GM18873 (cell line): ENCODE measurements at regions not wholly inside any gene's neighbourhood (a gene's known extent, or its start where the extent isn't known, plus 50 kb on each side); places are given as distances from the start of the nearest gene placed in this dataset.
"Not testable (repeated sequence)": the region's sequence is repeated elsewhere in the genome, so short reads cannot be mapped to it uniquely, and the experiment has no call there.

Experiments
- ATAC-seq: cut with Tn5 transposase; IDR thresholded peaks from one replicate; pipeline ENCODE4 v1.9.1; 2021; ENCODE audit warnings: mild to moderate bottlenecking, moderate library complexity, moderate number of reproducible peaks; ENCODE audit not compliant: unreplicated experiment, low FRiP score

DNA sequence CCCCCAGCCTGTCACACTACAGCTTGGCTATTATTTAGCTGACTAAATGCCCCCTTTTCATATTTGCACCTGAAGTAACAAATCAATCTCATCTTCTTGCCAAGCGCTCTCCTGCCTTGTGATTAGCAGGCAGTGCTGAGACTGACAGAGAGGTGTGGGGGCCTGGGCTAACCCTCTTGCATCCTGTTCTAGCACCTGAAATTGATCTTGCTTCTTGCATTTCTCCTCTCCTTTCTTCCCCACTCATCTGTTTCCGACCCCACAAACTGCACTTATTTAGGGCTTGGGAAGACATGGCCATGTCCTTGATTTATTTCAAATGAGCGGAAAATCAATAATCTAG is 309.0 kb upstream of the PROK2 start:
- no peak for ATAC-seq

DNA sequence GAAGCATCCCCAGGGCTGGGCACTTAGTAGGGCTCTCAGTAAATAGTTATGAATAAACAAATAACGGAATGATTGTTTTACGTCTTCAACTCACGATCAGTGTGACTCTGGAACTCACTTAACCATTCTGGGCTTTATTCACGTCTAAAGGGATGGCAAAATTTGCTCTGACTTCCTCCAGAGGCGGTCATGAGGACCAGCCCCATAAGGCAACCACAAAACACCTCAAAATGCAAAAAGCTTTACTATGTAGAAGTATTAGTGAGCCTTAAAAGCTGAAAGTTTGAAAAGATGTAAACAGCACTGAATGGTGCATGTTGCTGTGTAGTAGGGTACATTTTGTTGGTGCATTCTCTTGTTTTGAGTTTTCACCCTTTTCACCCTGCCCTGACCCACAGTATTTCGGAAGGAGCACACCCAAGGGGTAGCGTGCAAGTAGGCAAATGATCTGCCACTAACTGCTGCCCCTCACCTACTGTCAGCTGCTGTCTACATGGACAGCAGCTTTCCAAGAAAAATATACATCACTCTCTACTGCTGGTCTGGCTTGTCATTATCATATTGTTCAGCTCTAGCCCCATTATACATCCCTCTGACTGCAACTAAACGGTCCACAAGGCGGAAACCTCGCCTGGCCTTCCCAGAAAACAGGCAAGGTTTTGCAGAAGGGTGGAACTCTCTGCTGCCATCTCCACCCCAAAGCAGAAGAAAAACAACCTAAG is 308.5 kb upstream of the PROK2 start:
- ATAC-seq, result peak; percentile 30

DNA sequence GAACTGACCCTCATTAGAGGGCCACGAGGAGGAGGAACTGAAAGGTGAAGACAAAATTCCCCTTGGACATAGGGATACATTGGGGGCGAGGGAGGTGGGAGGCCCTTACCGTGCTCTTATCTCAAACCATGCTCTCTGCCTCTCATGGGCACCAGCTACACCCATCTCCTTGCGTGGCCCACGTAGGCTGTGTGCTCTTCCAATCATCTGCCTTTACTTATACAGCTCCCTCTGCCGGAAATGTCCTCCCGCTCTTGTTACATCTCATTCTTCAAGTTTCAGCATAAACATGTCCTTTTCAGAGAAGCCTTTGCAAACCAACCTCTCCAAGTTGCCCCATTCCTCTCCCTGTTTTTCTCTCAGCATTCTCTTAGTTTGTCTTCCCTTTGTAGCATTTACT is 307.8 kb upstream of the PROK2 start:
- no peak for ATAC-seq

DNA sequence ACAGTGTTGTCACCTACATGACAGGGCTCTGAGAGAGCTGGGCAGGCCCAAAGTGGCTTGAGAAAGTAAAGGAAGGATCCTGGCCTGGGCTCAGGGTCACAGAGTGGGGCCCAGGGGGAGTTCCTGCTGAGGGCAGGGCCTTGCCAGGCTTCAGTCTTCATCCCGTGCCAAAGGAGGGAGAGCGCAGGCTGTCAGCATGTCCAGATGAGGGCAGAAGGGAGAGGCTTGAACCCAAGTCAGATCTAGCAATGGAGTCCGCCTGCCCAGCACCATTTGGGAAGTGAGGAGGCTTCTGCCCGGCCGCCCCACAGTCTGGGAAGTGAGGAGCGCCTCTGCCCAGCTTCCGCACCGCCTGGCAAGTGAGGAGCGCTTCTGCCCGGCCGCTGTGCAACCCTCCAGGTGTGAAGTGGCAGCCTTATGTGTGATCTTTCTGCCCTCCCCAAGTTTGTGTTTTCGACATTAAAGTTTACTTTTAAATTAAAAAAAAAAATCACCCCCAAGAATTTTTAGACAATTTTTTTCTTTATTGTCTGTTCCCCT is 303.6 kb upstream of the PROK2 start:
- no peak for ATAC-seq

DNA sequence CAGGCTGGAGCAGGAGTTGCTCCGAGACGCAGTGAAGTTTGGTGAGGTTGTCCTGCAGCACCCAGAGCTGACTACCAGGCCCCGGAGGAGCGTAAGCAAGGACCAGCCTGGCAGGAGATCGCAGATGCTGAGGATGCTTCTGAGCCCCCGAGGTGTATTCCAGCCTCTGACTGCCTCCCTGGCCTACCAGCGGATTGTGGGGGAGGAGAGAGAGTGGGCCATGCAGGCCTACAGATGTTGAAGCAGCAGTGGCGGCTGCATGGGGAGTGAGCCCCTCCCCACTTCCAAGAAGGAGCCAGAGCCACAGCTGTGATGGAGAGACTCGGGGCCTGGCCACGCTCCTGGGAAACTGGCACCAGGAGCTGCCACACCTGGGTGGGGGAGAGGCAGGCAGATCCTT is 302.5 kb upstream of the PROK2 start:
- ATAC-seq, result no peak

DNA sequence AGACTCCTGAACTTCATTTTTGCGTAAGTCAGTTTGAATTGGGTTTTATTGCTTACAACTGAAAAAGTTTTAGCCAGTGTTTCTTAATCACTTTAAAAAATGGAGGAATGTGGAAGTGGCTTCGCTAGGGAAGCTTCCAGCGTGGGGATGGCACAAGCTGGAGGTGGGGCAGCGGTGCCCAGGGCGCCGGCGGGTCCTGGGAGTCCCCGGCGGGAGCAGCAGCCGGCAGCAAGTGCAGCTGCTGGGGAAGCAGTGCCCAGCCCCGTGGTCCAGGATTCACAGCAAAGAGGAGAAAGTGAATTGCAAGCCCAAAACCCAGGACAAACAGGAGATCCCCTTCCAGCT is 301.8 kb upstream of the PROK2 start:
- no peak for ATAC-seq

DNA sequence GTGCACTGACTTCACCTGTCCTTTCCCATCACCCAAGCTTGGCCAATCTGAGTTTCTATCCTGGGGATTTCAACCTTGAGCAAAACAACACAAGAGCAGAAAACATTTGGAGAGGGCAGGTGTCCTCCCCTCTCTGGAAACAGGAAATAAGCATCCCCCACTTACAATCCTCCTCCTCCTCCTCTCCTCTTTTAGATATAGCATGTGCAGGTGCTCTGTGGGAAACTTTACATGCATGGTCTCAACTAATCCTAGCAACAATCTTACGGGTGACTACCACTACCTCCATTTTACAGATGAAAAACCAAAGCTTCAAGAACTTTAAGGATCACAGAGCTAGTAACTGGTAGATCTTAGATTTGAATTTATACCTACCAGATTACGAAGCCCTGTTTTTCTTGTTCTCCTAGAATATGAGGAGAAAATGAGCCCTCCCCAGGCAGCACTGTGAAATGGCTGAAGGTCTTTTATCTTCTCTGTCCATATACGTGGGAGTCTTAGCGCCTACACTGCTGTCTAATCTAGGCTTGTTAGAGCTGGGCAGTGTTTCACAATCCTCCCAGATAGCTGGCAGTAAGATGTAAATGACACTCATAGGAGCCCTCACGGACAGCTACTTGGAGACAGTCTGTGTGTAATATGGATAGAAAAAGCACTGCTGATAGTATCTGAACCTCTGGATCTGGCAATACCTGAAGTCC is 301.2 kb upstream of the PROK2 start:
- ATAC-seq, result no peak

DNA sequence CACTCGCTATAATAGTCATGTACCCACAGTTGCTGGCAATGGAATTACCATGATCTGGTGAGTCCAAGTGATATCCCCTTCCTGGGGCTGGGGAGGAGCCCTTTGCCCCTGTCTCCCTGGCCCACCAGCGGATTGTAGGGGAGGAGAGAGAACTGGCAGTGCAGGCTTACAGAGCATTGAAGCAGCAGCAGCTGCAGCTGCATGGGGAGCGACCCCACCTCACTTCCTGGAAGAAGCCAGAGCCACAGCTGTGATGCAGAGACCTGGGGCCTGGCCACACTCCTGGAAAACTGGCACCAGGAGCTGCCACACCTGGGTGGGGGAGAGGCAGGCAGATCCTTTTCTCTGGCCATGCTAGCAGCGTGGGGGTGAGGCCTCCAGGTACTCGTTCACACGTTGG is 300.1 kb upstream of the PROK2 start:
- no peak for ATAC-seq

DNA sequence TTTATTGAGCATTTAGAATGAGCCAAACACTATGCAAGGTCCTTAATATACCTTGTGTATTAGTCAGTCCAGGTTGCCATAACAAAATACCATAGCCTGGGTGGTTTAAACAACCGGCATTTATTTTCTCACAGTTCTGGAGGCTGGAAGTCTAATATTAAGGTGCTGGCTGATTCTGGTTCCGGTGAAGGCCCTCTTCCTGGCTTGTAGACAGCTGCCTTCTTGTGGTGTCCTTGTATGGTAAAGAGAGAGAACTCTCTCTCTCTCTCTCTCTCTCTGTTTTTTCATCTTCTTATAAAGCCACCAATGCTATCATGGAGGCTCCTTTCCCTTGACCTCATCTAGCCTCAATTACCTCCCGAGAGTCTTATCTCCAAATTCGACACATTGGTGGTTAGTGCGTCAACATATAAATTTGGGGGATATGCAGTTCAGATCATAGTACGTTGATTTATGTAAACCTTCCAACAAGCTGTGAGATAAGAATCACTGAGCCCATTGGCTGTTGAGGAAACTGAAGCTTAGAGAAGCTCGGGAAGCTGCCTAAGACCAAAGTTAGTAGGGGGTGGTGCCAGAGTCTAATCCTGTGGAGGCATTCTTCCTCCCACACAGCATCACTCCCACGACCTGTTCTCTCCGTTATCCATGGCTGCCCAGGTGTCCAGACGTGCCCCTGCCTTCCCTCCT is 298.0 kb upstream of the PROK2 start:
- ATAC-seq, result no peak

DNA sequence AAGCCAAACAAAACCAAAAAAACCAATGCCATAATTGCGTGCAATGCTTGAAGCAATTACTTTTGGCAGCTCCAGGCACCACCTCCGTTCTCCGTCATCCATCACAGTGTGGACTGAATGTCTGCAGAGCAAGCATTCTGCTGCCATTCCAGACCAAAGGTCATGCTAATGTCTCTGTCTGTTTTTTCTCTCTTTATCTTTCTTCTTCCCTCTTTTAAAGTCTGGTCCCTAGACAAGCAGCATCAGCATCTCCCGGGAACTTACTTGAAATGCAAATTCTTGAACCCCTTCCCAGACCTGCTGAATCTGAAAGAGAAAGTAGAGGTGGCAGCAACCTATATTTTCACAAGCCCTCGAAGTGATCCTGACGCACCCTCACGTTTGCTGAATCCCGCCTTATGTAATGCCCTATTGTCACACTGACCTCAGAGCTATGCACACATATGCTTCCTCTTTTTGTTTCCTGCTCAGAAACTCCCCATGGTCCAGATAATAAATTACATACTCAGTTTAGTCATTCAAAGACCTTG is 297.3 kb upstream of the PROK2 start:
- peak; percentile 57 for ATAC-seq

DNA sequence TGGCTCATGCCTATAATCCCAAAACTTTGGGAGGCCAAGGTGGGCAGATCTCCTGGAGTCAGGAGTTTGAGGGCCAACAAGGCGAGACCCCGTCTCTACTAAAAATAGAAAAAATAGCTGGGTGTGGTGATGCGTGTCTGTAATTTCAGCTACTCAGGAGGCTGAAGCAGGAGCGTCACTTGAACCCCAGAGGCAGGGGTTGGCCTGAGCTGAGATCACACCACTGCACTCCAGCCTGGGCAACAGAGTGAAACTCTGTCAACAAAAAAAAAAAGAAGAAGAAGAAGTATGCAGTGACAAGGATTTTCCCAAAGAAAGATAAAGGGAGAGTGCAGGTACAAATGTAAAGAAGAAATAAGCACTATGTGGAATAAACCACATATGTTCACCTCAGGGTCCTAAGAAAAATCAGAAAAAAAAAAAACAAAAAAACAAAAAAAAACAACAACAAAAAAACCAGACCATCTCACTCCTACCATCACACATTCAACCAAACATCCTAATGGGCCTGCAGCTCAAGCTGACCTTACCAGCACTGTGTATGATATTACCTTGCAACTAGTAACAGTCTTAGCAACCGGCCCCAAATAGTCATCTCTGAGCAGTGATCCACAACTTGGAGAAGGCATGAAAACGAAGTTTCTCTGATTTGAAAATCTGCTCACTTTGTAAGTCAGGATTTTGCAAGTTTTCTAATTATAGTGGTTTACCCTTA is 296.7 kb upstream of the PROK2 start:
- no peak for ATAC-seq

DNA sequence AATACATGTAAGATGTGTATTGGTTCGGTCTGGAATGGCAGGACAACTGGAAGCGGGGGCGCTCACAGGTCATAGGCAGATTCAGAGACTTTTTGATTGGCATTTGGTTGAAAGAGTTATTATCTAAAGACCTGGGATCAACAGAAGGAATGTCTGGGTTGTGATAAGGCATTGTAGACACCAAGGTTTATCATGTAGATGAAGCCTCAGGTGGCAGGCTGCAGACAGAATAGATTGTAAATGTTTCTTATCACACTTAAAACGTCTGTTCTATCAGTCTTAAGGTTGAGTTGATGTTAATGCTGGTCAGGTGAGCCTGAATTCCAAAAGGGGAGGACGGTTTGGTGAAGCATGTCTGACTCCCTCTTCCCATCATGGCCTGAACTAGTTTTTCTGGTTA is 295.9 kb upstream of the PROK2 start:
- ATAC-seq, result no peak

DNA sequence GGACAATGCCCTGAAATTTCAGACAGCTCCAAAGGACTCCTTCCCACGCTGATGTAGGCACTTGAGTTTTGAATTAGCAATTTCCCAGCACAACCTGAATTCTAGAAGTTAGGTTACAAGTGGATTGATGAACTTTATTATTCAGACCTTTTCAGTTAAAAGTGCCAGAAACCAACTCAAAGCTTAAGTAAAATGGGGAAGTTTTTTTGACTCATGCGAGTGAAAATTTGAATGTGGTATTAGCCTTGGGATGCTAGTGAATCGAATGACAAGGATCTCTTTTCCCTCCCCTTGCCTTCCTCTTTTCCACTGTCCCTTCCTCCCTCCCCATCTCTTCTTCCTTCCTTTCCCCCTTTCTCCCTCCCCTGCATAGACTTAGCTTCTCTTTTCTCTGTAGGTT is 295.1 kb upstream of the PROK2 start:
- no peak for ATAC-seq

DNA sequence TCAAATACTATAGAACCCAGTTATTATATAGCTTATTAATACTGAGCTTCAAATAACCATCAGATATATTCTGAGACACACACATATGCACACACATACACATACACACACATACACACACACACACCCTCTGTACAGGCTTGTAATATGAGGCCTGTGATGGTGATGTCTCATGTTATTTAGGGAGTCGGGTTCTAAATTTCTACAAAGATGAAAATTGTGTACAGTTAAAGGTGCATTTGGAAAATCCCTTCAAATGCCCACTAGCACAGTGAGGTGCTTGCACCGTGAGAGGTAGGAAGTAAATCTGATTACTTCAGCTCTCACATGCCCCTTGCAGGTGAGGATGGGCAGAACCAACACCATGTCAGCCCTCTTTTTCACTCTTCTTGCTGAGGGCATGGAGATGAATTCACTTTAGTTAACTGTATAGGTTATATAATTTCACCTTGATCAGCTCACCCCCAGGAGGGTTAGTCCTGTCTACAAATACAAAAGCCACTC is 294.5 kb upstream of the PROK2 start:
- no peak for ATAC-seq

DNA sequence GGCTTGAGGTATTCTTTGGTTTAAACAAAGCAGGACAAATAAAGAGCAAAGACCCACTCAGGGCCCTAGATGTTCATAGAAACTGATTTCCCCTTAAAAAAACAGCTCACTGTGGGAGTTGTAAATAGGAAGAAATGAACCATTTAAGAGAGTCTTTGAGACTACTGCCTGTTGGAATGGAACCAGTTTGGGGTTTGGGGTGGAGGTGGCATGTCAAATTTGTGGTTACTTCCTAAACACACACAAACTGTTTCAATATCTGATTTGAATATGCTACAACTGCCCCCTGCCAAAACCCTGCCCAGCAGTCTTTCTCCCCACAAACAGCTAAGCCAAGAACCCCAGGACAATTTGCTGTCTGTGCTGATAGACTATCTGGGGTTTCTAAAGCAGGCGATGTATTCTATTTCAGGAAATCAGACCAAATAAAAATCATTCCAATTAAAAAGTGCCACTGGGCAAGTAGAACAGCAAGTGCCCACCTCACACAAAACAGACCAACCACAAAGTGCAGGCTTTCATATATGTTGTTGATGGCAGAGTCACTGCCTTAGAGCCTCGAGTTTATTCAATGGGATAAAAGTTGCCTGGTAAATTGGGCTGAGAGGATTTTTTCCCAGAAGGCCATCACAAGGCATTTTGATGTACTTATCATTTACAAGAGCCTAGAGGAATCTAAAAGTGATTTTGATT is 293.9 kb upstream of the PROK2 start:
- no peak for ATAC-seq

DNA sequence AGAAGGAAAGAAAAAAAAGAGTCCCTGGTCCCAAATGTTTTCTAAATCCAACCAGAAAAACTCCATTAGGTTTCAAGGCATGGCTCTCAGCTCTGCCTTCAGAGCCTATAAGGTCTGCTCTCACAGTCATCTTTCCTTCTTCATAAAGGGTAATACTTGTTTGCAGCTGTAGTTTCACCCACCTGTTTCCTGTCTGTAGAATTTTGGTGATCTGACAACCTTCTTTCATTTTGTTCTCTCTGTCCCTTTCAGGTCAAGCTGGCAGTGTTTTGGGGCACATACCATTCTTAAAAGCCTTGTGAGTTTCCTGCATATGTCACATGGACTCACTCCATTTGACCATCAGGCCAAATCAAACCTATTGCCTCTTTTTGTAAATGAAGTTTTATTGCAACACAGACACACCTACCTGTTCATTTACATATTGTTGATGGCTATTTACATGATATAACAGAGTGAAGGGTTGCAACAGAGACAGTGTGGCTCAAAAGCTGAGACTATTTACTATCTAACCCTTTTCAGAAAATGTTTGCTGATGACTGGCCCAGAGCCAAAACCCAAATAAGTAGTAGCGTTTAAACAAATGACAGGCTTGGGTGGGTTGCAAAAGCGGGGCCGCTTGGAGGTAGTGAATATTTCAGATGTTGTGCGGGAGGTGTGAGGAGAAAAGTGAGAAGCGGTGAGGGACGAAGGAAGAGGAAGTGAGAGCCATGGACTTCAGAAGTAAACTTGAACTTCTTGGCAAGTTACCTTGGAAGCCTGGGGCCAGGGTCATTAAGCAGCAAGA is 292.7 kb upstream of the PROK2 start:
- peak; percentile 46 for ATAC-seq

DNA sequence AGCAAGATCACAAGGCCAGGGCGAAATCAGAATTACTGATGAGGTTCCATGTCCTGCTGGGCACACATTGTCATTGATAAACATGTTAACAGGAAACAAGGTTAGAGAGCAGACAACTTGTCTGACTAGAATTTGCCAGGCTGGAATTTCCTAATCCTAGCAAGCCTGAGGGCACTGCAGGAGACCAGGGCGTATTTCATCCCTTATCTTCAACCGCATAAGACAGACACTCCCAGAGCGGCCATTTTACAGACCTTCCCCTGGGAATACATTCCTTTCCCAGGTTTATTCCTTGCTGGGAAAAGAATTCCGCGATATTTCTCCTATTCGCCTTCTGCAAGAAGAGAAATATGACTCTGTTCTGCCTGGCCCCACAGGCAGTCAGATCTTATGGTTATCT is 290.9 kb upstream of the PROK2 start:
- ATAC-seq, result not testable (repeated sequence)

DNA sequence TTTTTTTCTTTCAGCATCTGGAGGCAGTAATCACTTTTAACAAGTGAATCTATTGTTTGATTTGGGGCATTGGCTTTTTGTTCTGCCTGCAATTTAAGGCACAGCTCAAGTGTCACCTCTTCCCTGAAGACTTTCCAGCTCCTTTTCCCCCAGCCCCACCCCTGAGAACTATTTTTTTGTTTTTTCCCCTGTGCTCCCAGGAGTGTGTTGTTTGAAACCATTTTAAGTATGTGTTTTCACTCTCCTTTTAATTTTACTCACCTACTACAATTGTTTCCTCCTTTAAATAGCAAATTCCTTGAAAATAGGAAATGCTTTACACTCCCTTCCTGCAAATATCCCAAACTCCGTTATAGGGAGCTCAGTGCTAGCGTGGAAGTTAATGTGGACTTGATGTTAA is 286.7 kb upstream of the PROK2 start:
- ATAC-seq, result no peak

DNA sequence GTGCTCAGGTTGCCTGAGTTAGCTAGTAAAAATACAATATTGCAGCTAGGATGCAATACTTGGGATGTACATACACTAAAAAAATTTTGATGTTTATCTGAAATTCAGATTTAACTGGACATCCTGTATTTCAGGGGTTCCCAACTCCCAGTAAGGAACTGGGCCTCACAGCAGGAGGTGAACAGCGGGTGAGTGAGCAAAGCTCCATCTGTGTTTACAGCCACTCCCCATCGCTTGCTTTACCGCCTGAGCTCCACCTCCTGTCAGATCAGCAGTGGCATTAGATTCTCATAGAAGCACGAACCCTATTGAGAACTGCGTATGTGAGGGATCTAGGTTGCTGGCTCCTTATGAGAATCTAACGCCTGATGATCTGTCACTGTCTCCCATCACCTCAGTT is 285.1 kb upstream of the PROK2 start:
- ATAC-seq, result no peak
